Nephron progenitor cell (in vitro differentiated cells): ENCODE measurements at regions not wholly inside any gene's neighbourhood (a gene's known extent, or its start where the extent isn't known, plus 50 kb on each side); places are given as distances from the start of the nearest gene placed in this dataset.

ENCODE experiments used
- DNase-seq: peaks from one replicate; pipeline ENCODE4 v3.0.0; 2021
- H3K27ac Mint-ChIP-seq: 2 replicates; pipeline ENCODE4 v1.8.0; 2021; ENCODE audit warnings: mild to moderate bottlenecking, moderate library complexity, mixed read lengths
- H3K27me3 Mint-ChIP-seq: 2 replicates; pipeline ENCODE4 v1.8.0; 2021; ENCODE audit warnings: mild to moderate bottlenecking, low read depth, mixed read lengths; ENCODE audit not compliant: poor library complexity
- H3K36me3 Mint-ChIP-seq: 2 replicates; pipeline ENCODE4 v1.8.0; 2021; ENCODE audit warnings: low read depth, mixed read lengths
- H3K4me1 Mint-ChIP-seq: 2 replicates; pipeline ENCODE4 v1.8.0; 2021; ENCODE audit warnings: mixed read lengths
- H3K4me3 Mint-ChIP-seq: 2 replicates; pipeline ENCODE4 v1.8.0; 2021; ENCODE audit warnings: mild to moderate bottlenecking, moderate library complexity, mixed read lengths
- H3K9me3 Mint-ChIP-seq: 2 replicates; pipeline ENCODE4 v1.8.0; 2021; ENCODE audit warnings: mild to moderate bottlenecking, moderate library complexity, mixed read lengths
- CTCF ChIP-seq: fragments of 200-600 bp; sonication (generic); IDR thresholded peaks from 2 replicates; pipeline ENCODE4 v1.5.0; 2021; ENCODE audit warnings: antibody characterized with exemption

GRCh38 chr4:65773636-65774035, 103.3 kb upstream of the EPHA5 start:
- DNase-seq: no peak
- Mint-ChIP-seq H3K36me3 (peaks cover 10% of the 10 kb centered on the region), H3K9me3 (peaks cover 77% of the 10 kb centered on the region), H3K4me1 (no peaks in the 10 kb centered on the region), H3K4me3 (no peak overlapping the region), H3K27me3 (no peaks in the 10 kb centered on the region), H3K27ac (no peak overlapping the region)
- no peak for TF ChIP-seq CTCF

- Mint-ChIP-seq H3K27ac (no peak overlapping the region), H3K27me3 (no peaks in the 10 kb centered on the region), H3K4me3 (no peak overlapping the region), H3K4me1 (no peaks in the 10 kb centered on the region), H3K36me3 (no peaks in the 10 kb centered on the region), H3K9me3 (no peaks in the 10 kb centered on the region)
- TF ChIP-seq CTCF: no peak
- no peak for DNase-seq
Measured at GRCh38 chr4:65747386-65747785, 77.1 kb upstream of the EPHA5 start.

- Mint-ChIP-seq H3K36me3 (no peaks in the 10 kb centered on the region), H3K9me3 (no peaks in the 10 kb centered on the region), H3K27me3 (no peaks in the 10 kb centered on the region), H3K4me3 (no peak overlapping the region), H3K27ac (no peak overlapping the region), H3K4me1 (no peaks in the 10 kb centered on the region)
- no peak for TF ChIP-seq CTCF
- no peak for DNase-seq
Measured at GRCh38 chr4:65738134-65738533, 67.8 kb upstream of the EPHA5 start.

GRCh38 chr4:65737672-65738071, 67.4 kb upstream of the EPHA5 start:
- no peaks in the 10 kb centered on the region for H3K36me3 Mint-ChIP-seq

GRCh38 chr4:65724973-65725372, 54.7 kb upstream of the EPHA5 start:
- peaks cover 3% of the 10 kb centered on the region for H3K9me3 Mint-ChIP-seq
- TF ChIP-seq CTCF: no peak
- no peak overlapping the region for H3K27ac Mint-ChIP-seq
- H3K27me3 Mint-ChIP-seq: peaks cover 2% of the 10 kb centered on the region
- H3K4me1 Mint-ChIP-seq: no peaks in the 10 kb centered on the region
- no peak for DNase-seq
- no peak overlapping the region for H3K4me3 Mint-ChIP-seq
- no peaks in the 10 kb centered on the region for H3K36me3 Mint-ChIP-seq

More at GRCh38 chr4:65737672-65738071, 67.4 kb upstream of the EPHA5 start:
- Mint-ChIP-seq H3K4me1 (no peaks in the 10 kb centered on the region), H3K27ac (no peak overlapping the region), H3K4me3 (no peak overlapping the region), H3K9me3 (no peaks in the 10 kb centered on the region), H3K27me3 (no peaks in the 10 kb centered on the region)
- DNase-seq: no peak
- no peak for TF ChIP-seq CTCF
